Kidney epithelial cell (primary cell): ENCODE measurements at regions not wholly inside any gene's neighbourhood (a gene's known extent, or its start where the extent isn't known, plus 50 kb on each side); places are given as distances from the start of the nearest gene placed in this dataset.

Source experiments
- DNase-seq: peaks from one replicate; pipeline ENCODE4 v3.0.0-alpha.2; 2010; ENCODE audit warnings: low read depth
- H3K27me3 ChIP-seq: 2 replicates; pipeline ENCODE4 v1.6.0; 2011; ENCODE audit warnings: low read length; ENCODE audit not compliant: control insufficient read depth, insufficient read depth
- H3K36me3 ChIP-seq: 2 replicates; pipeline ENCODE4 v1.5.1; 2011; ENCODE audit warnings: low read length; ENCODE audit not compliant: control insufficient read depth, insufficient read depth
- H3K4me3 ChIP-seq: 2 replicates; pipeline ENCODE4 v1.5.1; 2011; ENCODE audit warnings: low read depth, mild to moderate bottlenecking, control low read depth, low read length
- TF ChIP-seq, protein P1 (sequence below): IDR thresholded peaks from 2 replicates; pipeline ENCODE4 v1.5.1; 2011; ENCODE audit warnings: mild to moderate bottlenecking, moderate library complexity, low read length, control low read depth, inconsistent platforms; ENCODE audit not compliant: insufficient read depth, poor library complexity, severe bottlenecking

DNA sequence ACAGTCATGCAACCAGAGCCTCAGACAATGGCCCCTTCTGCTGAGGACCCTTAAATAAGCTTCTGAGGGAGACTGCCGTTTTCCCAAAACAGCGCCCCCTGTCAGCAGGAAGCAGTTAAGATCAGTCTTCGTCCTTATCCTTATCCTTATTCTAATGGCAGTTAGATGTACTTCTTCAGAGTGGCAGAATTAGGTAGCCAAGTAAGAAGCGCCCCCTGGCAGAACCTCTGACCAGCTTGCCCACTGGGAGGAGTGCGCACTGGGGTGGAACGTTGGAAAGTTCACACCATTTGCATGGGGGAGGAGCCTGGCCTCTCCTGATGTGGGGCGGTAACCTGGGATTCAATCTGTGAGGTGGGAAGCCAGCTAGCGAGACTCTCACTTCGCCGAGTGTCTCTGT lies 133.6 kb upstream of the QRFPR start:
- TF ChIP-seq, protein P1, sequence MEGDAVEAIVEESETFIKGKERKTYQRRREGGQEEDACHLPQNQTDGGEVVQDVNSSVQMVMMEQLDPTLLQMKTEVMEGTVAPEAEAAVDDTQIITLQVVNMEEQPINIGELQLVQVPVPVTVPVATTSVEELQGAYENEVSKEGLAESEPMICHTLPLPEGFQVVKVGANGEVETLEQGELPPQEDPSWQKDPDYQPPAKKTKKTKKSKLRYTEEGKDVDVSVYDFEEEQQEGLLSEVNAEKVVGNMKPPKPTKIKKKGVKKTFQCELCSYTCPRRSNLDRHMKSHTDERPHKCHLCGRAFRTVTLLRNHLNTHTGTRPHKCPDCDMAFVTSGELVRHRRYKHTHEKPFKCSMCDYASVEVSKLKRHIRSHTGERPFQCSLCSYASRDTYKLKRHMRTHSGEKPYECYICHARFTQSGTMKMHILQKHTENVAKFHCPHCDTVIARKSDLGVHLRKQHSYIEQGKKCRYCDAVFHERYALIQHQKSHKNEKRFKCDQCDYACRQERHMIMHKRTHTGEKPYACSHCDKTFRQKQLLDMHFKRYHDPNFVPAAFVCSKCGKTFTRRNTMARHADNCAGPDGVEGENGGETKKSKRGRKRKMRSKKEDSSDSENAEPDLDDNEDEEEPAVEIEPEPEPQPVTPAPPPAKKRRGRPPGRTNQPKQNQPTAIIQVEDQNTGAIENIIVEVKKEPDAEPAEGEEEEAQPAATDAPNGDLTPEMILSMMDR = no peak
- H3K36me3 ChIP-seq = no peaks in the 10 kb centered on the region
- no peak for DNase-seq
- H3K27me3 ChIP-seq = no peaks in the 10 kb centered on the region
- no peak overlapping the region for H3K4me3 ChIP-seq

DNA sequence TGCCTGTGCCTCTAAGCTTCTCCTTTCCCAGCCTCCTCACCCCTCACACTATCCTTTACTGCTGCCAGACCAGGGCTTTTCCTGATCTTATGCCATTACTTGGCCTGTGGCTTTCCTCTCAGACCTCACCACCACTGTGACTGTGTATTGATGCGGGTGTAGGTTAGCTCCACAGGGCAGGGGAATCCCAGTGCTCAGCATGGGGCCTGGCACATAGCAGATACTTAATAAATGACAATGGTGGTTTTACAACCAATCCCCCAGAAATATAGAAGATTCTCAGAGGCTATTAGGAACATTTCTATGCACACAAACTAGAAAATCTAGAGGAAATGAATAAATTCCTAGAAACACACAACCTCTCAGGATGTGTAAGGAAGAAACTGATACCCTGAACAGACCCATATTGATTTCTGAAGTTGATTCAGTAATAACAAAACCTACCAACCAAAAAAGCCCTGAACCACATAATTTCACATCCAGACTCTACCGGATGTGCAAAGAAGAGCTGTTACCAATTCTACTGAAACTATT lies 129.6 kb upstream of the QRFPR start:
- no peaks in the 10 kb centered on the region for H3K36me3 ChIP-seq
- TF ChIP-seq, protein P1 = no peak
- no peak for DNase-seq
- no peak overlapping the region for H3K4me3 ChIP-seq
- H3K27me3 ChIP-seq = no peaks in the 10 kb centered on the region

DNA sequence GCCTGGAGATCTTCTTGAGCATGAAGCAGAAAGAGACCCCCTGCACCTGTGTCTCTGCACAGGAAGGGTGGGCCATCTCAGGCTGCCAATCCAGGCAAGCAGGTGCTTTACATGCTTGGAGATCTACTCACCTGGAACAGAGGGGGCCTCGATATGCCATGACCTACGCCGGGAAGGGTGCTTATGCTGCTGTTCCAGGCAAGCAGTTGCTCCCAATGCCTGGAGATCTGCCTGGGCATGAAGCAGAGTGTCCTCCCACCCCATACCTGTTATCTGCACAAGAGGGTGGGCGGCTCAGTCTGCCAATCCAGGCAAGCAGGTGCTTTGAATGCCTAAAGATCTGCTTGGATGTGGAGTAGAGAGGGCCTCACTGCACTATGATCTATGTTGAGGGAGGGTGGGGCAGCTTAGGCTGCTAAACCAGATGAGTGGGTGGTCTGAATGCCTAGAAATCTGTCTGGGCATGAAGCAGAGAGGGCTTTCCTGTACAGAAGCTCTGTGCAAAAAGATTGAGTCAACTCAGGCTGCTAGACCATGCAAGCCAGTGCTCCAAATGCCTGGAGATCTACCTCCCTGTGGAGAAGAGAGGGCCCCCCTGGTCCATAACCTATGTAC lies 104.5 kb upstream of the QRFPR start:
- Histone ChIP-seq H3K27me3 (no peaks in the 10 kb centered on the region), H3K4me3 (no peak overlapping the region), H3K36me3 (no peaks in the 10 kb centered on the region)
- no peak for DNase-seq
- TF ChIP-seq, protein P1 = no peak

DNA sequence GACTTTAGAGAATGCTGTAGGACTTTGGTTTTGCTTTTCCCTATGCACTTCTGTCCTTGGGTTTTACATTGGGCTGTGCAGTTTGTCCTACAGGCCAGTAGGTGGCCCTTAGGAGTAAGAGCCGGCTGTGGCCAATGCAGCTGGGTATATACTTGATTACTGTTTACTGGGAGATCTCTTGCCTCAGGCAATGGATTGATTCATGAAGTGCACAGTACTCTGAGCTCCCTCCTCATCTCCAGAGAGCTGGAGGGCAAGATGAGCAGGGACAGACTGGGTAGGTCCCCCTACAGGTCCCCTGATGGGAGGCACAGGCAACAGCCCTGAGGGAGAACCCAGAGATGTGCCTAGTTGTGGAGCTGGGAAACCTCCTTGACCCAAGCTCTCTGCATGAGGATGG lies 103.8 kb upstream of the QRFPR start:
- TF ChIP-seq, protein P1 = peak; percentile 74
- no peak for DNase-seq
- Histone ChIP-seq H3K4me3 (no peak overlapping the region), H3K27me3 (no peaks in the 10 kb centered on the region), H3K36me3 (no peaks in the 10 kb centered on the region)

DNA sequence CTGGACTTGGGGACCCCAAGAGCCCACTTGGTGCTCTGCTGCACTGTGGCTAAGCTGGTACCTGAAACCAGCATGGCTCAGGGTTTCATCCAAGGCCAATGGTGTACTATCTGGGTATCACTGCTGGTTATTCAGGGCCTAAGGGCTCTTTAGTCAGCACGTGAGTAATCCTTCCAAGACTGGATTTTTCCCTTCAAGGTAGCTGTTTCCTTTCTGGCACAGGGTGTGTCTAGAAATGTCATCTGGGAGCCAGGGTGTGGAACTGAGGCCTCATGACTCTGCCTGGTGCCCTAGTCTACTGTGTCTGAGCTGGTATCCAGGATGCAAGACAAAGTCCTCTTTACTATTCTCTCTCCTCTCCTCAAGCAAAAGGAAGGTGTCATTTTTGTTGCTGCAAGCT lies 99.0 kb upstream of the QRFPR start:
- TF ChIP-seq, protein P1 = no peak
- no peaks in the 10 kb centered on the region for H3K36me3 ChIP-seq
- no peaks in the 10 kb centered on the region for H3K27me3 ChIP-seq
- no peak overlapping the region for H3K4me3 ChIP-seq
- no peak for DNase-seq

DNA sequence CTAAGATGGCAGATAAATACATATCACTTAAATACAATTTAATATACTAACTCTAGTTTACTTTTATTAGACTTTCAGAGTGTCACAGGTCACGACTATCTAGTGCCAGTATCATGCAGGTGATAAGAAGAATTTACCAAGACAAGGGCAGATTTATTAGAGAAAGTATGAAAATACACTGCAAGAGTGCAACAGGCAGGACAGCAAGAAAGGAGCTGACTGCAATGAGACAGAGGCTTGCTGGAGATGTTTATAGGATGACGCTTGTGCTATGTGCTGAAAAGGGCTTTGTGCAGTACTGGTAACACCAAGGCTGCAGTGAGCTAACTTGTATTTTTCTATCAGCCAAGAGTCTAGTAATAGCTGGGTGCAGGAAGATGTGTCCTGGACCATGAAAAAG lies 96.7 kb upstream of the QRFPR start:
- Histone ChIP-seq H3K27me3 (no peaks in the 10 kb centered on the region), H3K36me3 (no peaks in the 10 kb centered on the region), H3K4me3 (no peak overlapping the region)
- TF ChIP-seq, protein P1 = no peak
- DNase-seq = no peak
